SK-N-SH (cell line): ENCODE measurements at regions not wholly inside any gene's neighbourhood (a gene's known extent, or its start where the extent isn't known, plus 50 kb on each side); places are given as distances from the start of the nearest gene placed in this dataset.

Experiments used
- CHD2 ChIP-seq: fragments of 150-350 bp; IDR thresholded peaks from 2 replicates; pipeline ENCODE4 v1.6.1; 2018; ENCODE audit warnings: low read length; ENCODE audit not compliant: partially characterized antibody
- EP300 ChIP-seq, 2 experiments: IDR thresholded peaks; 2 replicates each; pipeline versions ENCODE4 v1.4.0 to v1.6.1; 2012; ENCODE audit warnings: borderline replicate concordance in 1 of 2, low read depth in 1 of 2, low read length in 1 of 2
- EZH2phosphoT487 ChIP-seq: fragments of 200-600 bp; sonication (generic); IDR thresholded peaks from 2 replicates; pipeline ENCODE4 v1.6.1; 2017; ENCODE audit warnings: low read depth, mixed run types, mild to moderate bottlenecking, antibody characterized with exemption, moderate library complexity, borderline replicate concordance
- GABPA ChIP-seq: IDR thresholded peaks from 2 replicates; pipeline ENCODE4 v1.4.0; 2012; ENCODE audit warnings: low read depth, mild to moderate bottlenecking
- JUND ChIP-seq: IDR thresholded peaks from 2 replicates; pipeline ENCODE4 v1.4.0; 2012
- MXI1 ChIP-seq: IDR thresholded peaks from 2 replicates; pipeline ENCODE4 v1.6.1; 2012; ENCODE audit warnings: mild to moderate bottlenecking, low read depth, low read length, improper control_type of control experiment
- POLR2AphosphoS5 ChIP-seq: IDR thresholded peaks from 2 replicates; pipeline ENCODE4 v1.6.1; 2012; ENCODE audit warnings: low read depth, low read length
- RFX5 ChIP-seq: IDR thresholded peaks from 2 replicates; pipeline ENCODE4 v1.6.1; 2012; ENCODE audit warnings: mild to moderate bottlenecking, improper control_type of control experiment, low read length
- SMC3 ChIP-seq: IDR thresholded peaks from 2 replicates; pipeline ENCODE4 v1.6.1; 2012; ENCODE audit warnings: low read depth, low read length, improper control_type of control experiment
- YY1 ChIP-seq: IDR thresholded peaks from 2 replicates; pipeline ENCODE4 v1.4.0; 2012; ENCODE audit warnings: low read depth, mild to moderate bottlenecking
- TF ChIP-seq, protein P1 (sequence below): fragments of 200-600 bp; sonication (generic); IDR thresholded peaks from 2 replicates; pipeline ENCODE4 v1.6.1; 2017; ENCODE audit warnings: antibody characterized with exemption, mild to moderate bottlenecking, moderate library complexity
- TF ChIP-seq, protein P2 (sequence below): IDR thresholded peaks from 2 replicates; pipeline ENCODE4 v1.4.0; 2012; ENCODE audit warnings: low read depth, borderline replicate concordance
- TF ChIP-seq, protein P3 (sequence below): IDR thresholded peaks from 2 replicates; pipeline ENCODE4 v1.6.1; 2012; ENCODE audit warnings: mild to moderate bottlenecking, low read depth, low read length, moderate library complexity
- TF ChIP-seq, protein P4 (sequence below): IDR thresholded peaks from 2 replicates; pipeline ENCODE4 v1.4.0; 2012; ENCODE audit warnings: low read depth

DNA sequence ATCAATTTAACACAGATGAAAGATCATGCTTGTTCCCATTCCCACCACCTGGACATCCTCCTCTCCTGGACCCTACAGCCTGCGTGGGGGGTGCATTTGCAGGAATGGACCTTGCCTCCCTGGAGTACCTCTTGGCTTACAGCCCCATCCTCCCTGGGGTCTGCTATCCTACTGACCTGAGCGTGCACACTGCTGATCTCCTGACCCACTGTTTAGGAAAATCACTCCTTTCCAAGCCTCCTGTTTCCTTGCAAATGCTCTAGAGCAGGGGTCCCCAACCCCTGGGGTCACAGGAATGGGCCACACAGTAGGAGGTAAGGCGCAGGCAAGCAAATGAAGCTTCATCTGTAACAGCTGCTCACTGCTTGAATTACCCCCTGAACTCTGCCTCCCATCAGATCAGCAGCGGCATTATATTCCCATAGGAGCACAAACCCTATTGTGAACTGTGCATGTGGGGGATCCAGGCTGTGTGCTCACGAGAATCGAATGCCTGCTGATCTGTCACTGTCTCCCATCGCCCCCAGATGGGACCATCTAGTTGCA lies 88.2 kb upstream of the SEPTIN5 start:
- TF ChIP-seq MXI1: no peak
- TF ChIP-seq, protein P1, sequence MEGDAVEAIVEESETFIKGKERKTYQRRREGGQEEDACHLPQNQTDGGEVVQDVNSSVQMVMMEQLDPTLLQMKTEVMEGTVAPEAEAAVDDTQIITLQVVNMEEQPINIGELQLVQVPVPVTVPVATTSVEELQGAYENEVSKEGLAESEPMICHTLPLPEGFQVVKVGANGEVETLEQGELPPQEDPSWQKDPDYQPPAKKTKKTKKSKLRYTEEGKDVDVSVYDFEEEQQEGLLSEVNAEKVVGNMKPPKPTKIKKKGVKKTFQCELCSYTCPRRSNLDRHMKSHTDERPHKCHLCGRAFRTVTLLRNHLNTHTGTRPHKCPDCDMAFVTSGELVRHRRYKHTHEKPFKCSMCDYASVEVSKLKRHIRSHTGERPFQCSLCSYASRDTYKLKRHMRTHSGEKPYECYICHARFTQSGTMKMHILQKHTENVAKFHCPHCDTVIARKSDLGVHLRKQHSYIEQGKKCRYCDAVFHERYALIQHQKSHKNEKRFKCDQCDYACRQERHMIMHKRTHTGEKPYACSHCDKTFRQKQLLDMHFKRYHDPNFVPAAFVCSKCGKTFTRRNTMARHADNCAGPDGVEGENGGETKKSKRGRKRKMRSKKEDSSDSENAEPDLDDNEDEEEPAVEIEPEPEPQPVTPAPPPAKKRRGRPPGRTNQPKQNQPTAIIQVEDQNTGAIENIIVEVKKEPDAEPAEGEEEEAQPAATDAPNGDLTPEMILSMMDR: no peak
- TF ChIP-seq, protein P2, sequence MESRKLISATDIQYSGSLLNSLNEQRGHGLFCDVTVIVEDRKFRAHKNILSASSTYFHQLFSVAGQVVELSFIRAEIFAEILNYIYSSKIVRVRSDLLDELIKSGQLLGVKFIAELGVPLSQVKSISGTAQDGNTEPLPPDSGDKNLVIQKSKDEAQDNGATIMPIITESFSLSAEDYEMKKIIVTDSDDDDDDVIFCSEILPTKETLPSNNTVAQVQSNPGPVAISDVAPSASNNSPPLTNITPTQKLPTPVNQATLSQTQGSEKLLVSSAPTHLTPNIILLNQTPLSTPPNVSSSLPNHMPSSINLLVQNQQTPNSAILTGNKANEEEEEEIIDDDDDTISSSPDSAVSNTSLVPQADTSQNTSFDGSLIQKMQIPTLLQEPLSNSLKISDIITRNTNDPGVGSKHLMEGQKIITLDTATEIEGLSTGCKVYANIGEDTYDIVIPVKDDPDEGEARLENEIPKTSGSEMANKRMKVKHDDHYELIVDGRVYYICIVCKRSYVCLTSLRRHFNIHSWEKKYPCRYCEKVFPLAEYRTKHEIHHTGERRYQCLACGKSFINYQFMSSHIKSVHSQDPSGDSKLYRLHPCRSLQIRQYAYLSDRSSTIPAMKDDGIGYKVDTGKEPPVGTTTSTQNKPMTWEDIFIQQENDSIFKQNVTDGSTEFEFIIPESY: no peak
- no peak for TF ChIP-seq SMC3
- TF ChIP-seq JUND: no peak
- TF ChIP-seq POLR2AphosphoS5: no peak
- TF ChIP-seq, protein P3, sequence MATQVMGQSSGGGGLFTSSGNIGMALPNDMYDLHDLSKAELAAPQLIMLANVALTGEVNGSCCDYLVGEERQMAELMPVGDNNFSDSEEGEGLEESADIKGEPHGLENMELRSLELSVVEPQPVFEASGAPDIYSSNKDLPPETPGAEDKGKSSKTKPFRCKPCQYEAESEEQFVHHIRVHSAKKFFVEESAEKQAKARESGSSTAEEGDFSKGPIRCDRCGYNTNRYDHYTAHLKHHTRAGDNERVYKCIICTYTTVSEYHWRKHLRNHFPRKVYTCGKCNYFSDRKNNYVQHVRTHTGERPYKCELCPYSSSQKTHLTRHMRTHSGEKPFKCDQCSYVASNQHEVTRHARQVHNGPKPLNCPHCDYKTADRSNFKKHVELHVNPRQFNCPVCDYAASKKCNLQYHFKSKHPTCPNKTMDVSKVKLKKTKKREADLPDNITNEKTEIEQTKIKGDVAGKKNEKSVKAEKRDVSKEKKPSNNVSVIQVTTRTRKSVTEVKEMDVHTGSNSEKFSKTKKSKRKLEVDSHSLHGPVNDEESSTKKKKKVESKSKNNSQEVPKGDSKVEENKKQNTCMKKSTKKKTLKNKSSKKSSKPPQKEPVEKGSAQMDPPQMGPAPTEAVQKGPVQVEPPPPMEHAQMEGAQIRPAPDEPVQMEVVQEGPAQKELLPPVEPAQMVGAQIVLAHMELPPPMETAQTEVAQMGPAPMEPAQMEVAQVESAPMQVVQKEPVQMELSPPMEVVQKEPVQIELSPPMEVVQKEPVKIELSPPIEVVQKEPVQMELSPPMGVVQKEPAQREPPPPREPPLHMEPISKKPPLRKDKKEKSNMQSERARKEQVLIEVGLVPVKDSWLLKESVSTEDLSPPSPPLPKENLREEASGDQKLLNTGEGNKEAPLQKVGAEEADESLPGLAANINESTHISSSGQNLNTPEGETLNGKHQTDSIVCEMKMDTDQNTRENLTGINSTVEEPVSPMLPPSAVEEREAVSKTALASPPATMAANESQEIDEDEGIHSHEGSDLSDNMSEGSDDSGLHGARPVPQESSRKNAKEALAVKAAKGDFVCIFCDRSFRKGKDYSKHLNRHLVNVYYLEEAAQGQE: no peak
- no peak for TF ChIP-seq EZH2phosphoT487
- TF ChIP-seq YY1: no peak
- TF ChIP-seq RFX5: no peak
- TF ChIP-seq GABPA: no peak
- TF ChIP-seq, protein P4, sequence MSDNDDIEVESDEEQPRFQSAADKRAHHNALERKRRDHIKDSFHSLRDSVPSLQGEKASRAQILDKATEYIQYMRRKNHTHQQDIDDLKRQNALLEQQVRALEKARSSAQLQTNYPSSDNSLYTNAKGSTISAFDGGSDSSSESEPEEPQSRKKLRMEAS: no peak
- TF ChIP-seq EP300 (IDR thresholded peaks at IDR 0.05; ENCODE audit: borderline replicate concordance in 1 of 2, low read depth in 1 of 2, low read length in 1 of 2): no peak
- no peak for TF ChIP-seq CHD2
